GM13976 (cell line): ENCODE measurements at regions not wholly inside any gene's neighbourhood (a gene's known extent, or its start where the extent isn't known, plus 50 kb on each side); places are given as distances from the start of the nearest gene placed in this dataset.
"Not testable (repeated sequence)": the region's sequence is repeated elsewhere in the genome, so short reads cannot be mapped to it uniquely, and the experiment has no call there.

Source experiments
- DNase-seq: peaks from one replicate; pipeline ENCODE4 v3.0.0; 2012; ENCODE audit warnings: low spot score
- in situ Hi-C: fragments of 300-500 bp; cut with MboI; formaldehyde crosslinking; loops from one replicate; pipeline ENCODE4 v1.12.0; 2022; ENCODE audit warnings: low sequenced_read_pairs, mixed read lengths, inconsistent platforms; ENCODE audit not compliant: unreplicated experiment
- TF ChIP-seq, protein P1 (sequence below): IDR thresholded peaks from 2 replicates; pipeline ENCODE4 v1.5.1; 2012; ENCODE audit warnings: borderline replicate concordance, mild to moderate bottlenecking; ENCODE audit not compliant: insufficient read depth; ENCODE audit errors: extremely low read depth, missing control alignments, control extremely low read depth

- in situ Hi-C loops = no loop called here
- TF ChIP-seq, protein P1, sequence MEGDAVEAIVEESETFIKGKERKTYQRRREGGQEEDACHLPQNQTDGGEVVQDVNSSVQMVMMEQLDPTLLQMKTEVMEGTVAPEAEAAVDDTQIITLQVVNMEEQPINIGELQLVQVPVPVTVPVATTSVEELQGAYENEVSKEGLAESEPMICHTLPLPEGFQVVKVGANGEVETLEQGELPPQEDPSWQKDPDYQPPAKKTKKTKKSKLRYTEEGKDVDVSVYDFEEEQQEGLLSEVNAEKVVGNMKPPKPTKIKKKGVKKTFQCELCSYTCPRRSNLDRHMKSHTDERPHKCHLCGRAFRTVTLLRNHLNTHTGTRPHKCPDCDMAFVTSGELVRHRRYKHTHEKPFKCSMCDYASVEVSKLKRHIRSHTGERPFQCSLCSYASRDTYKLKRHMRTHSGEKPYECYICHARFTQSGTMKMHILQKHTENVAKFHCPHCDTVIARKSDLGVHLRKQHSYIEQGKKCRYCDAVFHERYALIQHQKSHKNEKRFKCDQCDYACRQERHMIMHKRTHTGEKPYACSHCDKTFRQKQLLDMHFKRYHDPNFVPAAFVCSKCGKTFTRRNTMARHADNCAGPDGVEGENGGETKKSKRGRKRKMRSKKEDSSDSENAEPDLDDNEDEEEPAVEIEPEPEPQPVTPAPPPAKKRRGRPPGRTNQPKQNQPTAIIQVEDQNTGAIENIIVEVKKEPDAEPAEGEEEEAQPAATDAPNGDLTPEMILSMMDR = no peak
- DNase-seq = no peak
Measured at GRCh38 chr9:33739398-33739797, 56.0 kb upstream of the PRSS3 start.

- DNase-seq = no peak
- in situ Hi-C loops = no loop called here
- TF ChIP-seq, protein P1 = no peak
Measured at GRCh38 chr9:33740075-33740474, 55.3 kb upstream of the PRSS3 start.

DNA sequence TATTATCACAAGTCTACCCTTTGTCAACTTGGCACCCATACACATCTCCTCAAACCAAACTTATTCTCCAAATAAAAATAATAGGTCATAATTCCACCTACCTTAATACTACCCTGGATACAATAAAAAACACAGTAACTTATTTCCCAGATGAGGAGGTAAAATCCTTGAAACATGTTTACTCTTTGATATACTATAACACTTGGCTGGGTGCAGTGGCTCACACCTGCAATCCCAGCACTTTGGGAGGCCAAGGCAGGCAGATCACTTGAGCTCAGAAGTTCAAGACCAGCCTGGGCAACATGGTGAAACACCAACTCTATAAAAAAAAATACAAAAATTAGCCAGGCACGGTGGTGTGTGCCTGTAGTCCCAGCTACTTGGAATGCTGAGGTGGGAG, 54.4 kb upstream of the PRSS3 start:
- DNase-seq, in situ Hi-C loops: not testable (repeated sequence)

GRCh38 chr9:33742051-33742450, 53.3 kb upstream of the PRSS3 start:
- TF ChIP-seq, protein P1 = no peak
- in situ Hi-C loops = no loop called here
- DNase-seq = no peak

DNA sequence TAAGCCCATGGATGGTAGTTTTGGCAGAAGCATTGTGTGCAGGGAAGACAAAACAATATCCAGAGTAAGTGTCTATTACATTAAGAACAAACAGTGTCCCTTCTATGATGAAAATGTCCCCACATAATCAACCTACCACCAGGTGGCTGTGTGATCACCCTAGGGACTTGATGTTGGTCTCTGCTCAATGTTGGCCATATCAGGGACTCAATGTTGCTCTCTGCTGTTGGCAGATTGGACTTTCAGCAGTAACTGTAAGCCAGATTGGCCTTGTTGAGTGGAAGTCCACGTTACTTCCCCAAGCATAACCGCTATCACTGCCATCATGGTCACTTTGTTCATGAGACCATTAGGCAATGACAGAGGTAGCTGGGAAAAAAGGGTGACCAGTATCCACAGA, 52.8 kb upstream of the PRSS3 start:
- no peak for DNase-seq
- TF ChIP-seq, protein P1 = no peak
- in situ Hi-C loops = no loop called here
